ENCODE measurements at regions not wholly inside any gene's neighbourhood (a gene's known extent, or its start where the extent isn't known, plus 50 kb on each side); places are given as distances from the start of the nearest gene placed in this dataset.

DNA sequence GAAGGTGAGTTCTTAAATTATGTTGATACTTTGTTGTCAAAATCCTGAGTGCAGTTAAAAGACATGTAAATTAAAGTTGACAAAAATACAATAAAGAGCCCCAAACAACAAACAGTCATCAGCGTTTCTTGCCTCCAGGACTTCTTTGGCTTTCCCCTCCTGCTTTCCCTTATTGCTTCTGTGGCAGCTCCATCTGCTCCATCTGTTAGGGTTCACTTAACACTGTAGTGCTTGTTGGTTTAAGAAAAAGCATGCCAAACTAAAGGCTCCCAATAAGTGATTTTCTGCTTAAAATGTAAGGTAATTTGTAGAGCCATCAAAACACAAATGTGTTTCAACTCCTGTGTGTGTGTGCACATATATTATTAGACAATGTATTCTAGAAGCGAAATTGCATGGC lies 254.3 kb upstream of the GNAI1 start:
- Histone ChIP-seq H3K4me3 (no peak overlapping the region), H3K27ac (no peak overlapping the region), H3K4me1 (replicated peaks in 1 of 2) (peaks cover 0 to 8% of the 10 kb centered on the region in 2 donors)
- no peak for ATAC-seq (replicated peaks in 6 of 8)
- in situ Hi-C loops (cut with MboI; ENCODE audit: low pct_unique_long_range_greater_than_20kb in 2 of 9, low sequenced_read_pairs in 9 of 9, unreplicated experiment in 9 of 9): no loop called here
- WGBS, 10 experiments: 0 to 100% (median 56%) methylated on average over 1 to 2 of the region's 2 CpGs; no CpG with 5 or more reads in 3 of the 10 experiments

DNA sequence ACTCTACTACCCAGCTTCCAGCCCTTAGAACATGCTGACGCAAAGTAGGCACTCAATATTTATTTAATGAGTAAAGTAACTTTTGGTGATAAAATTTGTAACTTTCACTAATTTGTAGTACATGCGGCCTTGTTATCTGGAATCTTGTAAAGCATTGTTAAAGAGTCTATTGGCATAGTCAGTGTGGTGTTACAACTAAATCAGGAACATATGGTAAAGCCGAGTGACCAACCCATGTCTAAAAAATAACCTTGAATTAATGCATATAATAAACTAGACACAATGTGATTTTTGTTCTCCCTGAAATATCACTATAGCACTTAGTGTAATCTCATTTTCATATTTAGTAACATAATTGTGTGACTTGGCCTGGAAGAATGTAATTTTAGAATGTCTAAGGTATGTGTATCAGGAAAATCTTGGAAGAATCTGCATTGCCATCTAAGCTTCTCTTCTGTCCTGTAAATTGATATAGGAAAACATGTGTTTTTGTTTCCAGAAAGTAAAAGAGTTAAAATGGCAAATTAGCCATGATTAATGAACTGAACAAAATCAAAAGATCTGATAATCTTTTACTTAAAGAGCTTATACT lies 256.7 kb upstream of the GNAI1 start:
- WGBS, 10 experiments: 33 to 100% (median 93%) methylated on average over 1 to 3 of the region's 3 CpGs; no CpG with 5 or more reads in 1 of the 10 experiments
- ATAC-seq (replicated peaks in 6 of 8): no peak
- H3K27ac ChIP-seq: no peak overlapping the region
- in situ Hi-C loops (cut with MboI; ENCODE audit: low pct_unique_long_range_greater_than_20kb in 2 of 9, low sequenced_read_pairs in 9 of 9, unreplicated experiment in 9 of 9): no loop called here
- H3K4me1 ChIP-seq (replicated peaks in 1 of 2): peaks cover 0 to 8% of the 10 kb centered on the region in 2 donors
- no peak overlapping the region for H3K4me3 ChIP-seq

DNA sequence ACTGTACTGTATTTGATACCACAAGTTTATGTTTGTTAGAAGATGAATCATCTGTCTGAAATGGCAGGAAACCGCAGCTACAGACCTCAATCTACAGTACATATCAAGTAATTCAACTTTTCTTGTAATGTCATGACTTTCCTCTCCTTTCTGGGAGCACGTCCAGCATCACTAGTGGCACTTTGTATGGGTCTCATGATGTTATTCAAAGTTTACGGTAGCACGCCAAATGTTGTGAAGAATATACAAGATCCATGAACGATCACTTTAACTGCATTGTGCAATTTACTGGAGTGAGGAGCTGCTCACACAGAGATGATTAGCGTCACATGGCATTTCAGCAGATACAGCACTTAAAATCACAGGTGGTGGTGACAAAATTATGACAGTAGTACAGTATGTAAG lies 257.8 kb upstream of the GNAI1 start:
- H3K4me3 ChIP-seq: no peak overlapping the region
- in situ Hi-C loops (cut with MboI; ENCODE audit: low pct_unique_long_range_greater_than_20kb in 2 of 9, low sequenced_read_pairs in 9 of 9, unreplicated experiment in 9 of 9): no loop called here
- ATAC-seq (replicated peaks in 6 of 8): no peak
- WGBS, 10 experiments: 0 to 100% (median 85%) methylated on average over 1 to 6 of the region's 6 CpGs
- peaks cover 0 to 5% of the 10 kb centered on the region in 2 donors for H3K4me1 ChIP-seq (replicated peaks in 1 of 2)
- no peak overlapping the region for H3K27ac ChIP-seq

DNA sequence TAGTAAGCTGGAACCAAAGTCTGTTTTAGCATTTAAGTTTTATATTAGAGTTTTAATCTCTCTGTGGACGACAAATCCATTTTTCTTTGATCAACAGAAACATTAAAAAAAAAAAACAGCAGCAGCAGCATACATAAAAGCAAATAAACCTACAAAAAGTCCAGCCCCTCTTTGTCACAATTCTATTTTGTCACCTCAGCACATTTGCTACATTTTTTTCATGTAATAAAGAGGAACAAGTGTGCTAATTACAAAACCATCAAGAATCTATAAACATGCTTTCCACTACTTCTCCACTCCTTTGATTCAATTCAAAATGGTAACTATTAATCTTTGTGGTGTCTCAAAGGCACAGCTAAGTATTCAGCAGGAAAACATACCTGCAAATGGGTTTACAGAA lies 259.8 kb upstream of the GNAI1 start:
- Histone ChIP-seq H3K4me3 (no peak overlapping the region), H3K4me1 (replicated peaks in 1 of 2) (no peaks in the 10 kb centered on the region), H3K27ac (no peak overlapping the region)
- no peak for ATAC-seq (replicated peaks in 6 of 8)
- WGBS, 10 experiments: 0 to 83% (median 15%) methylated on average over 1 of the region's 1 CpG; no CpG with 5 or more reads in 1 of the 10 experiments
- in situ Hi-C loops (cut with MboI; ENCODE audit: low pct_unique_long_range_greater_than_20kb in 2 of 9, low sequenced_read_pairs in 9 of 9, unreplicated experiment in 9 of 9): no loop called here

DNA sequence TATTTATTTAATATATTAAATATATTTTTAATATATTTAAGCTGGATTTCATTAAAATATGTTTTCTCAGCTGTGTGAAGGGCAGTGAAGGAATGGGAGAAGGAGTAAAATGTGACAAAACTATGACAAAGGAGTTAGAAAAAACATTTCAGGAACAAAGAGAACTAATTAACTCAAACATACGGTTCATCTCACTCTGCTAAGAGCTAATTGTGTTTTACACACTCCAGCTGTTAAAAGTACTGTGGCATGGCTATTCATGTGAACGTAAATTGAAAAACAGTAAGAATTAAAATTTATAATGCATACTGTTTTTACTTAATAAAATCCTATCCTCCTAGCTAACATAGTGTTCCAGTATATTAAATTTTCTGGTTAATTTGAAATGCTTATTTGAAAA lies 262.5 kb upstream of the GNAI1 start:
- in situ Hi-C loops (cut with MboI; ENCODE audit: low pct_unique_long_range_greater_than_20kb in 2 of 9, low sequenced_read_pairs in 9 of 9, unreplicated experiment in 9 of 9): no loop called here
- Histone ChIP-seq H3K27ac (no peak overlapping the region), H3K4me3 (no peak overlapping the region), H3K4me1 (replicated peaks in 1 of 2) (no peaks in the 10 kb centered on the region)
- no peak for ATAC-seq (replicated peaks in 6 of 8)
- 0 to 100% (median 65%) methylated on average over 1 to 2 of the region's 2 CpGs; no CpG with 5 or more reads in 2 of the 10 experiments for WGBS, 10 experiments

DNA sequence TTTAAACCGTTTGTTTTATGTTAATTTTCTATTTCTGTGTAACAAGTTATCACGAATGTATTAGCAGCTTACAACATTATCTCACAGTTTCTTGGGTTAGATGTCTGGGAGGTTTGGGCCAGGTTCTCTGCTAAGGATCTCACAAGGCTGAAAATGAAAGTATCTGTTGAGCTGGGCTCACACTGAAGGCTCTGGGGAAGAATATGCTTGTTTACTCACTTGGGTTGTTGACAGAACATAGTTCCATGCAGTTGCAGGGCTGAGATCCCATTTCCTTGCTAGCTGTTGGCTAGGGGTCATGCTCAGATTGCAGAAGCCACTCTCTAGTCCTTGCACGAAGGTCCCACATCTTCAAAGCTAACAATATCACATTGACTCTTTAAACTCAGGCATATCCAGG lies 266.6 kb upstream of the GNAI1 start:
- peaks cover 0 to 3% of the 10 kb centered on the region in 2 donors for H3K4me1 ChIP-seq (replicated peaks in 1 of 2)
- peak in 1 of 8 experiments; percentile 64 for ATAC-seq (replicated peaks in 6 of 8)
- in situ Hi-C loops (cut with MboI; ENCODE audit: low pct_unique_long_range_greater_than_20kb in 2 of 9, low sequenced_read_pairs in 9 of 9, unreplicated experiment in 9 of 9): no loop called here
- no peak overlapping the region for H3K27ac ChIP-seq
- 0 to 83% (median 58%) methylated on average over 1 to 3 of the region's 3 CpGs for WGBS, 10 experiments
- H3K4me3 ChIP-seq: no peak overlapping the region

DNA sequence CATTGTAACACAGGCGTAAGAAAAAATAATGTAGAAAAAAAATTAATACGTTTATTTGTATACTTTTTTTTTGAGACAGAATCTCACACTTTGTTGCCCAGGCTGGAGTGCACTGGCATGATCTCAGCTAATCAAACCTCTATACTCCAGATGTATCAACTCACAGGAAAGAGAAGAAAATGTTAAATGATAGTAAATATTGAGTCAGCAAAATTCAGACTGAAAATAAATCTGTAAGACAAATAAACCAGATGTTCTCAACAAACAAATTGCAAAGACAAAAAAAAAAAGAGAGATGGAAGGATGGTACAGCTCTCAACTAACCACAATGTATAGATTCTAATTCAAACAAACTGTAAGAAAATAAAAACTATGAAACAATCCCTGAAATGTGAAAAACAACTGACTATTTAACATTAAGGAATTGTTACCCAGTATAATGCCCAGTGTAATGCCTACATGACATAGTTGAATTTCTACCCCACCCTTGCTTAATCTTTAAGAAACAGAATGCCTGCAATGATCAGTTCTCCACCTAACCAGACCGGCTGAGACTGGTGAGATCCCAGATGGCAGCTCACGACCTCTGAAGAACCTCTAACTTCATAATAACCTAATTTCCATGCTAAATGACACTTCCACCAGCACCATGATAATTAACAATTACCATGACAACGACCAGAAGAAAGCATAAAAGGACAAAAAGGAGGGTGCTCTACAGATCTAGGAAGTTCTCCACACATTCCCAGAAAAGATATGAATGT lies 272.0 kb upstream of the GNAI1 start:
- ATAC-seq (replicated peaks in 6 of 8): peak in 6 of 8 experiments; percentile 23 to 57 (median 46)
- in situ Hi-C loops (cut with MboI; ENCODE audit: low pct_unique_long_range_greater_than_20kb in 2 of 9, low sequenced_read_pairs in 9 of 9, unreplicated experiment in 9 of 9): no loop called here
- Histone ChIP-seq H3K27ac (no peak overlapping the region), H3K4me1 (replicated peaks in 1 of 2) (peaks cover 5 to 13% of the 10 kb centered on the region in 2 donors), H3K4me3 (no peak overlapping the region)
- 3 to 83% (median 59%) methylated on average over 2 to 5 of the region's 5 CpGs for WGBS, 10 experiments

DNA sequence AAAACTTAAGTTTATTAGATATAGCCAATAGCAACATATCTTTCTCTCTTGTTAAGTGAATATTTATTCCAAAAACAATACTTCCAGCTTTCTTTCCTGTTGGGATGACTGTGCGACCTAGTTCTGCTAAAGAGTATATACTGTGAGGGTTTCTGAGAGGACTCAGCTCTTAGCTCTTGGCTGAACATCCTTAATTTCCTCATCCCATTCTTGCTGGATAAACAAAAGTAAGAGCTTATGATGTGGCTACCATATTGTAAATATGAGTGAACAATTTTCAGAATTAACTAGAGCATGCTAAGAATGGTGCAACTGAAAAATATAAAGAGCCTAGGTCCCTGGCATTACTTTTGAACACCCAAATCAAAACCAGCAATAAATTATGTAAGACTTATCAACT lies 279.5 kb upstream of the GNAI1 start:
- 7 to 100% (median 100%) methylated on average over 1 of the region's 1 CpG for WGBS, 10 experiments

DNA sequence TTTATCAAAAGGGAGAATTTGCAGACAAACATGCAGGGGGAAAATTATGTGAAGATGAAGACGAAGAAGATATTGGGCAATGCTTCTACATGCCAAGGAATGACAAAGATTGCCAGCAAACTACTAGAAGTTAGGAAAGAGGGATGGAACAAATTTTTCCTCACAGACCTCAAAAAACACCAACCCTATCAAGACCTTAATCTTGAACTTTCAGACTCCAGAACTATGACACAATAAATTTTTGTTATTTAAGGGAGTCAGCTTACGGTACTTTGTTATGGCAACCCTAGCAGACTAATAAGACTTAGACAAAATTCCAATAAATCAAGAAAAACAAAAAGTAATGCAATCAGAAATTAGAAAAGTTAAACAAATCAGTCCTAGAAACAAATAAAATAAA lies 280.0 kb upstream of the GNAI1 start:
- no peak overlapping the region for H3K27ac ChIP-seq
- in situ Hi-C loops (cut with MboI; ENCODE audit: low pct_unique_long_range_greater_than_20kb in 2 of 9, low sequenced_read_pairs in 9 of 9, unreplicated experiment in 9 of 9): no loop called here
- no peak overlapping the region for H3K4me3 ChIP-seq
- ATAC-seq (replicated peaks in 6 of 8): no peak
- H3K4me1 ChIP-seq (replicated peaks in 1 of 2): no peaks in the 10 kb centered on the region
- WGBS, 10 experiments: 0 to 100% (median 92%) methylated on average over 1 to 2 of the region's 2 CpGs

More for the DNA sequence above, 279.5 kb upstream of the GNAI1 start:
- in situ Hi-C loops (cut with MboI; ENCODE audit: low pct_unique_long_range_greater_than_20kb in 2 of 9, low sequenced_read_pairs in 9 of 9, unreplicated experiment in 9 of 9): no loop called here
- no peak overlapping the region for H3K27ac ChIP-seq
- no peak overlapping the region for H3K4me3 ChIP-seq
- ATAC-seq (replicated peaks in 6 of 8): no peak
- H3K4me1 ChIP-seq (replicated peaks in 1 of 2): no peaks in the 10 kb centered on the region

DNA sequence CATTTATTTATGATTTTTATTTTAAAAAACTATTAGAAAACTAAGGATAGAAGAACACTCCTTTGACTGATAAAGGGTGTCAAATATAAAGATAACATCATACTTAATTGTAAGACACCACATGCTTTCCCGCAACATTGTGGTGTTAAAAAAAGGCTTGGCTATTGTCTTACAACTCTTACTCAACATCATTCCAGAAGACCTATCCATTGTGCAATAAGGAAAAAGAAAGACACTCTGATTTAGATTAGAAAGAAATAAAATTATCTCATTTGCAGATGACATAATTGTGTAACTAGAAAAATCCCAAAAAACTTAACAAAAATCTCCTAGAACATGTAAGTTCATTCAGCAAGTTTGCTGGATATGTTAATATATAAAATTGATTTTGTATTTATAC lies 296.7 kb upstream of the GNAI1 start:
- Histone ChIP-seq H3K27ac (no peak overlapping the region), H3K4me3 (no peak overlapping the region), H3K4me1 (replicated peaks in 1 of 2) (no peaks in the 10 kb centered on the region)
- 18 to 100% (median 86%) methylated on average over 1 of the region's 1 CpG; no CpG with 5 or more reads in 1 of the 10 experiments for WGBS, 10 experiments
- no peak for ATAC-seq (replicated peaks in 6 of 8)
- in situ Hi-C loops (cut with MboI; ENCODE audit: low pct_unique_long_range_greater_than_20kb in 2 of 9, low sequenced_read_pairs in 9 of 9, unreplicated experiment in 9 of 9): no loop called here

DNA sequence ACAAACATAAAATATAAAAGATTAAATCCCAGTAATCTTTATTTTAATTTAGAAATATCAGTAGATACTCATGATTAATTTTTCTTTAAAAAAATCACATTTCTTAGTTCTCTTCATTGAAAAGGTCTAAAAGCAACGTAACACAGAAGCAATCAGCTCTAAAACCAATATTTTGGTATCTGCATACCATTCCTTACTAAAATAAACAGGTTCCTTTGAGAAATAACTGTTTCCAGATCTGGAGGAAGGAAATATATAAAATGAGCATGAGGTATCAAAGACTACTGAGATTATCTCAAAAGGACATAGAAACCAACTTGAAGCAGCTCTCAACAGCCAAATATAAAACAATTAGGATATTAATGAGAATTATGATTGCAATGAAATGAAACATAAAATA lies 301.0 kb upstream of the GNAI1 start:
- Histone ChIP-seq H3K4me3 (no peak overlapping the region), H3K27ac (no peak overlapping the region), H3K4me1 (replicated peaks in 1 of 2) (no peaks in the 10 kb centered on the region)
- WGBS, 10 experiments: 0 to 100% (median 71%) methylated on average over 1 of the region's 1 CpG; no CpG with 5 or more reads in 1 of the 10 experiments
- in situ Hi-C loops (cut with MboI; ENCODE audit: low pct_unique_long_range_greater_than_20kb in 2 of 9, low sequenced_read_pairs in 9 of 9, unreplicated experiment in 9 of 9): no loop called here
- ATAC-seq (replicated peaks in 6 of 8): no peak

DNA sequence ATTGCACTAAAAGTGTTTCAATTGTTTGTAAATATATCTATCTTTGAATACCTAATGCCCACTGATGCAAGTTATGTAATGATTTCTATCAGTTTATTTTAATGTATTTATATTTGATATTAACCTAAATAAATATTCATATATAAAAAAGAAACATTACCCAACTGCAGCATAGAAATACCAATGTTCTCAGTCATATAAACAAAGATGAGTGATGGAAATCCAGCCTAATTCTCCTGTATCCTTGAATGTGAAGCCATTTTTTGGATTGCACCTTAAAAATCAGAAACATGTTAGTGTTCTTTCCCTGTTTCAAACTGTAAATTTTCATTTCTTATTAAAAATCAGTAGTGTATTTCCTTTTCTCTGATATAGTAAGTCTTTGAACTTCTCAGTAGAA lies 305.8 kb upstream of the GNAI1 start:
- Histone ChIP-seq H3K4me1 (replicated peaks in 1 of 2) (no peaks in the 10 kb centered on the region), H3K27ac (no peak overlapping the region), H3K4me3 (no peak overlapping the region)
- in situ Hi-C loops (cut with MboI; ENCODE audit: low pct_unique_long_range_greater_than_20kb in 2 of 9, low sequenced_read_pairs in 9 of 9, unreplicated experiment in 9 of 9): no loop called here
- no peak for ATAC-seq (replicated peaks in 6 of 8)

DNA sequence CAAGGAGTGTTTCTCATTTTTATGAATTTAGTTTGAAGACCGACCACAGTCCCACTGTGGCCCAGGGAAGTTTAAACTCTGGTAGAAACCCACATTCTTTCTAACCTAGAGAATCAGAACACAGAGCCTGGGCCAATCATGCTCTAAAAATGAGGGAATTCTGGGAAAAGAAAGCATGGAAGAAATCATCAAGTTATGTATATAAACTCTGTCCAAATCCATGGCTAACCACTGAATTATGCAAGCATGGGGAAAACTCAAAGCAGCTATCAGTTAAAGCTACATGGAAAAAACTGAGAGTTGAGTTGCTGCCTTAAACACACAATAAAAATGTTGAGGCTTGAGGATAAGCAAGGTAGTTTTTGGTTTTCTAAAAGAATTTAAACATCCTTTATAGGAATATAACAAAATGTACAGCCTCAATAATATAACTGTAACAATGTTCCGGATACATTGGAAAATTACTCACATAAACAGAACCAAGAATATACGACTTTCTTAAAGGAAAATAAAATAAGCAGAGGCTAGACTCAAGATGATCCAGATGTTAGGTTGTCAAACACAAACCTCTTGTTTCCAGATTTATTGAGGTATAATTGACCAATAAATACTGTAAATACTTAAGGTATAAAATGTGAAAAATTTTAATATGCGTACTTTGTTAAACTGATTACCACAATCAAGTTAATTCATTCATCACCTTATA lies 311.2 kb upstream of the GNAI1 start:
- in situ Hi-C loops (cut with MboI; ENCODE audit: low pct_unique_long_range_greater_than_20kb in 2 of 9, low sequenced_read_pairs in 9 of 9, unreplicated experiment in 9 of 9): no loop called here
- Histone ChIP-seq H3K27ac (no peak overlapping the region), H3K4me1 (replicated peaks in 1 of 2) (peaks cover 3 to 7% of the 10 kb centered on the region in 2 donors), H3K4me3 (no peak overlapping the region)
- ATAC-seq (replicated peaks in 6 of 8): no peak
- WGBS, 10 experiments: 20 to 100% (median 83%) methylated on average over 3 to 4 of the region's 4 CpGs; no CpG with 5 or more reads in 1 of the 10 experiments

All from motor neuron (in vitro differentiated cells).